PC-3 (cell line): ENCODE measurements at regions not wholly inside any gene's neighbourhood (a gene's known extent, or its start where the extent isn't known, plus 50 kb on each side); places are given as distances from the start of the nearest gene placed in this dataset.

Experiments used
- ATAC-seq: fragments of 200-7000 bp; cut with Tn5 transposase; 2 replicates; pipeline ENCODE4 v1.9.1; 2020; ENCODE audit warnings: mild to moderate bottlenecking, moderate library complexity
- BruUV-seq: library from RNA; stranded (reverse); fragments of 400-500 nt; replicated peaks from 2 replicates; lab custom pipeline; 2021; lab: Mats Ljungman, UMichigan
- CTCF ChIA-PET: fragments of 300-600 bp; sonication (Branson Sonifier 250); formaldehyde crosslinking; loops from one replicate; lab custom pipeline; 2022; ENCODE audit warnings: antibody characterized with exemption; lab: Charles Lee
- POLR2A ChIA-PET: fragments of 300-600 bp; sonication (Branson Sonifier 250); formaldehyde crosslinking; loops from one replicate; lab custom pipeline; 2022; ENCODE audit warnings: antibody characterized with exemption; ENCODE audit not compliant: unreplicated experiment; lab: Charles Lee
- DNase-seq: peaks from one replicate; pipeline ENCODE4 v3.0.0-alpha.2; 2015
- H2AFZ ChIP-seq: fragments of 300-600 bp; sonication (generic); 2 replicates; pipeline ENCODE4 v1.6.0; 2016; ENCODE audit warnings: antibody characterized with exemption, low read length
- H3F3A ChIP-seq: fragments of 300-600 bp; sonication (generic); one replicate; pipeline ENCODE4 v1.6.0; 2017; ENCODE audit warnings: antibody characterized with exemption, low read length, control low read depth, mild to moderate bottlenecking; ENCODE audit not compliant: unreplicated experiment
- H3K27ac ChIP-seq: fragments of 300-600 bp; sonication (generic); 2 replicates; pipeline ENCODE4 v1.5.1; 2016; ENCODE audit warnings: mild to moderate bottlenecking, low read length
- H3K27me3 ChIP-seq: fragments of 300-600 bp; sonication (generic); 2 replicates; pipeline ENCODE4 v1.6.1; 2016; ENCODE audit warnings: low read length, mixed read lengths
- H3K36me3 ChIP-seq: fragments of 300-600 bp; sonication (generic); 2 replicates; pipeline ENCODE4 v1.6.1; 2016; ENCODE audit warnings: low read depth, mixed run types, low read length, mixed read lengths
- H3K4me1 ChIP-seq: fragments of 300-600 bp; sonication (generic); 2 replicates; pipeline ENCODE4 v1.5.1; 2016; ENCODE audit warnings: low read length; ENCODE audit not compliant: insufficient read depth
- H3K4me2 ChIP-seq: fragments of 300-600 bp; sonication (generic); 2 replicates; pipeline ENCODE4 v1.6.0; 2016; ENCODE audit warnings: low read length
- H3K4me3 ChIP-seq: fragments of 300-600 bp; sonication (generic); 2 replicates; pipeline ENCODE4 v1.5.1; 2016; ENCODE audit warnings: mild to moderate bottlenecking, low read length, mixed read lengths
- H3K79me2 ChIP-seq: fragments of 300-600 bp; sonication (generic); 2 replicates; pipeline ENCODE4 v1.6.1; 2017; ENCODE audit warnings: low read length, mixed read lengths
- H3K9ac ChIP-seq: fragments of 300-600 bp; sonication (generic); 2 replicates; pipeline ENCODE4 v1.6.0; 2016; ENCODE audit warnings: mild to moderate bottlenecking, low read length
- H3K9me2 ChIP-seq: fragments of 300-600 bp; sonication (generic); replicated peaks from 2 replicates; pipeline ENCODE4 v1.6.1; 2016; ENCODE audit warnings: mixed run types, low read length, mixed read lengths
- H3K9me3 ChIP-seq: fragments of 300-600 bp; sonication (generic); 2 replicates; pipeline ENCODE4 v1.6.1; 2016; ENCODE audit warnings: low read length, mixed read lengths
- H4K20me1 ChIP-seq: fragments of 300-600 bp; sonication (generic); 2 replicates; pipeline ENCODE4 v1.6.1; 2016; ENCODE audit warnings: low read length, mixed read lengths
- EZH2 ChIP-seq: fragments of 300-600 bp; sonication (generic); IDR thresholded peaks from one replicate; pipeline ENCODE4 v1.6.1; 2017; ENCODE audit warnings: antibody characterized with exemption, mild to moderate bottlenecking, low read length; ENCODE audit not compliant: unreplicated experiment
- EZH2phosphoT487 ChIP-seq: fragments of 300-600 bp; sonication (generic); IDR thresholded peaks from 2 replicates; pipeline ENCODE4 v1.6.1; 2018; ENCODE audit warnings: mild to moderate bottlenecking, antibody characterized with exemption, low read length, borderline replicate concordance
- intact Hi-C: fragments of 100-400 bp; cut with micrococcal nuclease; formaldehyde crosslinking; loops from 2 replicates; pipeline ENCODE4 v1.9.0; 2023
- TF ChIP-seq, protein P1 (sequence below): fragments of 300-600 bp; sonication (generic); conservative IDR thresholded peaks from 2 replicates; pipeline ENCODE4 v1.5.1; 2017; ENCODE audit warnings: antibody characterized with exemption, low read depth, mild to moderate bottlenecking, low read length

DNA sequence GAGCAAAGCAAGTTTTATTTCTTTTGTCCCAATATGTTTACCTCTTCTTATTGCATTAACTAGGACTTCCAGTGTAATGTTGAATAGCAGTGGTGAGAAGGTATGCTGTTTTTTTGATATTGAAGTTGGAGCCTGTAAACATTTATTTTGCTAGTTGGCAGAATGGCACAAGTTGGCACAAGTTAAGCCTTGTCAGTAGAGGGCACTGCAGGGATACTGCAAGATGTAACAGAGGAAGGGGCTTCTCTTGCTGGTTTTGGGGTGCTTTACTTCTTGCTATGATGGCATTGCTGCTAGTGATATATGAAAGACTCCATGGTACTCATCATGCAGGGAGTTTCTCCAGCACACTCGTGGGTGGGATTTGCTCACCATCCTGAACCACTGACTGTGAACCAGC, 327.3 kb upstream of the ARX start:
- no peak overlapping the region for H3K9ac ChIP-seq
- H3K27ac ChIP-seq: no peak overlapping the region
- no peak for ATAC-seq
- DNase-seq: no peak
- no TSS peak for BruUV-seq
- ChIA-PET POLR2A (no interaction called here), CTCF (no interaction called here)
- no peak overlapping the region for H3K4me3 ChIP-seq
- TF ChIP-seq EZH2 (no peak), EZH2phosphoT487 (no peak)
- TF ChIP-seq, protein P1, sequence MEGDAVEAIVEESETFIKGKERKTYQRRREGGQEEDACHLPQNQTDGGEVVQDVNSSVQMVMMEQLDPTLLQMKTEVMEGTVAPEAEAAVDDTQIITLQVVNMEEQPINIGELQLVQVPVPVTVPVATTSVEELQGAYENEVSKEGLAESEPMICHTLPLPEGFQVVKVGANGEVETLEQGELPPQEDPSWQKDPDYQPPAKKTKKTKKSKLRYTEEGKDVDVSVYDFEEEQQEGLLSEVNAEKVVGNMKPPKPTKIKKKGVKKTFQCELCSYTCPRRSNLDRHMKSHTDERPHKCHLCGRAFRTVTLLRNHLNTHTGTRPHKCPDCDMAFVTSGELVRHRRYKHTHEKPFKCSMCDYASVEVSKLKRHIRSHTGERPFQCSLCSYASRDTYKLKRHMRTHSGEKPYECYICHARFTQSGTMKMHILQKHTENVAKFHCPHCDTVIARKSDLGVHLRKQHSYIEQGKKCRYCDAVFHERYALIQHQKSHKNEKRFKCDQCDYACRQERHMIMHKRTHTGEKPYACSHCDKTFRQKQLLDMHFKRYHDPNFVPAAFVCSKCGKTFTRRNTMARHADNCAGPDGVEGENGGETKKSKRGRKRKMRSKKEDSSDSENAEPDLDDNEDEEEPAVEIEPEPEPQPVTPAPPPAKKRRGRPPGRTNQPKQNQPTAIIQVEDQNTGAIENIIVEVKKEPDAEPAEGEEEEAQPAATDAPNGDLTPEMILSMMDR: no peak
- H3F3A ChIP-seq: no peaks in the 10 kb centered on the region
- no peak overlapping the region for H2AFZ ChIP-seq
- no peaks in the 10 kb centered on the region for H3K79me2 ChIP-seq
- no peak overlapping the region for H3K4me2 ChIP-seq
- no peaks in the 10 kb centered on the region for H3K9me2 ChIP-seq
- intact Hi-C loops: no loop called here
- no peaks in the 10 kb centered on the region for H4K20me1 ChIP-seq
- no peaks in the 10 kb centered on the region for H3K9me3 ChIP-seq
- no peaks in the 10 kb centered on the region for H3K4me1 ChIP-seq
- no peaks in the 10 kb centered on the region for H3K27me3 ChIP-seq
- no peaks in the 10 kb centered on the region for H3K36me3 ChIP-seq

DNA sequence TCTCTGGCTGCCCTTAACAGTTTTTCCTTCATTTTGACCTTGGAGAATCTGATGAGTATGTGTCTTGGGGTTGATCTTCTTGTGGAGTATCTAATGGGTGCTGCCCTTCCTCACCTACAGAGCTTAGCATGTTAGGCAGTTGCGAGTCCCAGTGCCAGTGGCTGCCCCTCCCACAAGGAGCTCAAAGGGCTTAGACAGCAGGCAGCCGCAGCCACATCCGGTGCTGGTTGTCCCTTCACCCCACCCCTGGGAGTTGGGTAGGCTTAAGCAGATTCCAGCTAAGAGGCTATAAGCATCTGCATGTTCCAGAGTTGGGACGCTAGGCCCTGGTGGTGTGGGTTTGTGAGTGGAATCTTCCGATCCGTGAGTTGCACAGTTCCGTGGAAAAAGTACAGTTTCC, 322.1 kb upstream of the ARX start:
- H3K79me2 ChIP-seq: no peaks in the 10 kb centered on the region
- H3K4me2 ChIP-seq: no peak overlapping the region
- H3F3A ChIP-seq: no peaks in the 10 kb centered on the region
- BruUV-seq: no TSS peak
- no peak overlapping the region for H3K4me3 ChIP-seq
- H3K4me1 ChIP-seq: no peaks in the 10 kb centered on the region
- H3K27me3 ChIP-seq: no peaks in the 10 kb centered on the region
- DNase-seq: no peak
- ATAC-seq: no peak
- no peaks in the 10 kb centered on the region for H3K9me3 ChIP-seq
- no peak overlapping the region for H3K27ac ChIP-seq
- no peaks in the 10 kb centered on the region for H3K36me3 ChIP-seq
- no peaks in the 10 kb centered on the region for H3K9me2 ChIP-seq
- H4K20me1 ChIP-seq: no peaks in the 10 kb centered on the region
- no peak overlapping the region for H2AFZ ChIP-seq
- POLR2A ChIA-PET: no interaction called here
- intact Hi-C loops: no loop called here
- TF ChIP-seq, protein P1: no peak
- TF ChIP-seq EZH2phosphoT487 (no peak), EZH2 (no peak)
- CTCF ChIA-PET: no interaction called here
- H3K9ac ChIP-seq: no peak overlapping the region

DNA sequence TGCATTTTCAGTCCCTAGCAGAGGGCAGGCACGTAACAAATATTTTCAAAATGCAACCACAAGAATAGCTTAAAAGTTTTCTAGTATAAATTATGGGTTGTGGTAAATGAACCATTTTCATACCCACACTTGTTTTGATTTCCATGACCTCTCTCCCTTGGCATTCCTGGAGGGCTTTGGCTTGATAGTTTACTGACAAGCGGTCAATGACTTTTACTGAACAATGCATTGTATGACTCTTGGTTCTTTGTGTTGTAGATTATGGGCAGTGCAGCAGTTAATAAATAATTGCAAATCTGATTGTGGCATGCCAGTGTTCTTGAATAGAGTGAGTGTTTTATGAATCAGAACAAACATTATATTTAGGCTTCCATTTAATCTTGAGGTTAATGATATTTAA, 285.2 kb upstream of the ARX start:
- DNase-seq: no peak
- Histone ChIP-seq H3F3A (no peaks in the 10 kb centered on the region), H4K20me1 (no peaks in the 10 kb centered on the region), H3K79me2 (no peaks in the 10 kb centered on the region), H3K4me3 (no peak overlapping the region), H3K9ac (no peak overlapping the region), H3K9me2 (no peaks in the 10 kb centered on the region), H3K4me1 (no peaks in the 10 kb centered on the region), H3K36me3 (no peaks in the 10 kb centered on the region), H3K27me3 (no peaks in the 10 kb centered on the region), H3K27ac (no peak overlapping the region), H2AFZ (no peak overlapping the region), H3K4me2 (no peak overlapping the region), H3K9me3 (no peaks in the 10 kb centered on the region)
- ChIA-PET CTCF (no interaction called here), POLR2A (no interaction called here)
- intact Hi-C loops: no loop called here
- ATAC-seq: no peak
- TF ChIP-seq EZH2 (no peak), EZH2phosphoT487 (no peak)
- TF ChIP-seq, protein P1: no peak
- no TSS peak for BruUV-seq
